NT2/D1 (cell line): ENCODE measurements at regions not wholly inside any gene's neighbourhood (a gene's known extent, or its start where the extent isn't known, plus 50 kb on each side); places are given as distances from the start of the nearest gene placed in this dataset.

Source experiments
- YY1 ChIP-seq: IDR thresholded peaks from 2 replicates; pipeline ENCODE4 v1.6.1; 2011; ENCODE audit not compliant: insufficient read length, insufficient read depth
- ZNF274 ChIP-seq: IDR thresholded peaks from 2 replicates; pipeline ENCODE4 v1.6.1; 2011; ENCODE audit warnings: mild to moderate bottlenecking, low read depth, low read length

DNA sequence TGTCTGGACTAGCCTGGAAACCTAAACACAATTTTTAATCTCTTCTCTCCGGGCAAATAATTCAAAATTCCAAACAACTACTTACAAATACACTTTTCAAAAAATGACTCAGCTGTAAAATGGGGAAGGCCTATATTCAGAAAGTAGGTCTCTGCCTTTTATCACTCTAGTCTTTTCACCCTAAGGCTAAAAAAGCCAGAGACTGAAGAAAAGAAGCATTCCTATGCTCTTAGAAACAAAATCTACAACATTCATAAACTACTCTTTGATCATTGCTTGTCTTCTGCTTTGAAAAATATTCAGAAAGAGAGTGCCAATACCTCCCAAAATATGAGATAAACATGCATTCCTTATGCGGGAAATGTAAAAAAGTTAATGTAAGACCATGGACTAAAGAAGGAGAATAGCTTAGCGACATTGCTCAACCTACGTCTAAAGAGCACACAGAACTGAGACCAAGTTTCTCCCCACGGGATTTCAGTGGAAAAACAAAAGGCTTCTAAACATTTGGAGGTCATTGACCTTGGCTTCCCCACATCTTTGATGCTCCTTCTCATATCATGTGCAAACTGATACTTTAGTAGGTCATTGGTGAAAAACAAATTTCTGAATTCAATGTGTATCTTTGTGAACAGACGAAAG is 74.4 kb upstream of the EPB41L3 start:
- TF ChIP-seq YY1: no peak
- TF ChIP-seq ZNF274: no peak
